C4-2B (cell line): ENCODE measurements at regions not wholly inside any gene's neighbourhood (a gene's known extent, or its start where the extent isn't known, plus 50 kb on each side); places are given as distances from the start of the nearest gene placed in this dataset.

Experiments used
- CTCF ChIP-seq: fragments of 450-650 bp; conservative IDR thresholded peaks from 2 replicates; pipeline ENCODE4 v1.5.1; 2017; ENCODE audit warnings: mild to moderate bottlenecking
- ZFX ChIP-seq: fragments of 450-650 bp; IDR thresholded peaks from 2 replicates; pipeline ENCODE4 v1.6.1; 2017

- TF ChIP-seq CTCF (no peak), ZFX (no peak)
Observed at GRCh38 chr9:115673599-115673998, 480.0 kb upstream of the PAPPA start.
